Fibroblast of lung (primary cell): ENCODE measurements at regions not wholly inside any gene's neighbourhood (a gene's known extent, or its start where the extent isn't known, plus 50 kb on each side); places are given as distances from the start of the nearest gene placed in this dataset.

Experiments used
- EZH2 ChIP-seq: IDR thresholded peaks from 2 replicates; pipeline ENCODE4 v1.5.1; 2012; ENCODE audit warnings: low read length, control low read depth, mild to moderate bottlenecking; ENCODE audit errors: missing control alignments
- TF ChIP-seq, protein P1 (sequence below), 2 donors: IDR thresholded peaks in 1 of 2; conservative IDR thresholded peaks in 1 of 2; 1 replicate in 1 of 2; 2 replicates in 1 of 2; pipeline ENCODE4 v1.5.1; 2011 to 2012; ENCODE audit warnings: low read length in 2 of 2, control low read depth in 1 of 2, inconsistent platforms in 1 of 2, low read depth in 1 of 2, mild to moderate bottlenecking in 1 of 2

DNA sequence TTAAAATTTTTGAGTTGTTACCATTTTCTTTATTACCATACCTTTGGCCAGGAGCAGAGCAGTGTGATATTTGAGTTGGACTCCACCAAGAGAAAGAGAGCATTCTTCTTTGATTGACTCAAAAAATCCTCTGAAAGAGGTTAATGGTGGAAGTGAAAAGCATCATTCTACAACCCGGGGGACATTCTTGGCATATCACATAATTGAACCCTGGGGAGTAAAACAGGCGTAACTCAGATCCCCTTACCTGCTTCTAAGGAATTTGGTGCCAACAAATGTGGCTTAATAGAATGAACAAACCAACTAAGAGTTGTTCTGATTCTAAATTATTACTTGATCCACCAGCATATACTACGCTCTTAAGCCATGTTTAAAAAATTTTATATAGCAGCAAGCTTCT is 351.1 kb upstream of the DEPDC1 start:
- TF ChIP-seq, protein P1, sequence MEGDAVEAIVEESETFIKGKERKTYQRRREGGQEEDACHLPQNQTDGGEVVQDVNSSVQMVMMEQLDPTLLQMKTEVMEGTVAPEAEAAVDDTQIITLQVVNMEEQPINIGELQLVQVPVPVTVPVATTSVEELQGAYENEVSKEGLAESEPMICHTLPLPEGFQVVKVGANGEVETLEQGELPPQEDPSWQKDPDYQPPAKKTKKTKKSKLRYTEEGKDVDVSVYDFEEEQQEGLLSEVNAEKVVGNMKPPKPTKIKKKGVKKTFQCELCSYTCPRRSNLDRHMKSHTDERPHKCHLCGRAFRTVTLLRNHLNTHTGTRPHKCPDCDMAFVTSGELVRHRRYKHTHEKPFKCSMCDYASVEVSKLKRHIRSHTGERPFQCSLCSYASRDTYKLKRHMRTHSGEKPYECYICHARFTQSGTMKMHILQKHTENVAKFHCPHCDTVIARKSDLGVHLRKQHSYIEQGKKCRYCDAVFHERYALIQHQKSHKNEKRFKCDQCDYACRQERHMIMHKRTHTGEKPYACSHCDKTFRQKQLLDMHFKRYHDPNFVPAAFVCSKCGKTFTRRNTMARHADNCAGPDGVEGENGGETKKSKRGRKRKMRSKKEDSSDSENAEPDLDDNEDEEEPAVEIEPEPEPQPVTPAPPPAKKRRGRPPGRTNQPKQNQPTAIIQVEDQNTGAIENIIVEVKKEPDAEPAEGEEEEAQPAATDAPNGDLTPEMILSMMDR (conservative IDR thresholded peaks at IDR 0.05 in 1 of 2, IDR thresholded peaks at IDR 0.05 in 1 of 2; ENCODE audit: low read depth in 1 of 2, low read length in 2 of 2): no peak
- TF ChIP-seq EZH2: no peak
